Upper lobe of left lung (tissue), 6 donors: ENCODE measurements at regions not wholly inside any gene's neighbourhood (a gene's known extent, or its start where the extent isn't known, plus 50 kb on each side); places are given as distances from the start of the nearest gene placed in this dataset.

Experiments used
- ATAC-seq, 2 donors: fragments of 200-7000 bp; cut with Tn5 transposase; one replicate each; pipeline ENCODE4 v1.9.1; 2022; ENCODE audit warnings: mild to moderate bottlenecking in 2 of 2, moderate library complexity in 2 of 2; ENCODE audit not compliant: low FRiP score in 2 of 2
- DNase-seq, 2 donors: peaks; one replicate each; pipeline ENCODE4 v3.0.0-alpha.2; 2019 to 2020
- H3K27ac ChIP-seq, 4 donors: fragments of 200-600 bp; sonication (generic); one replicate each; pipeline ENCODE4 v1.5.1; 2016 to 2019
- H3K27me3 ChIP-seq, 4 donors: fragments of 200-600 bp; sonication (generic); one replicate each; pipeline ENCODE4 v1.5.1; 2017 to 2019
- H3K36me3 ChIP-seq, 4 donors: fragments of 200-600 bp; sonication (generic); one replicate each; pipeline ENCODE4 v1.5.1; 2016 to 2019
- H3K4me1 ChIP-seq, 4 donors: fragments of 200-600 bp; sonication (generic); one replicate each; pipeline ENCODE4 v1.5.1; 2018 to 2019
- H3K4me3 ChIP-seq, 4 donors: fragments of 200-600 bp; sonication (generic); one replicate each; pipeline ENCODE4 v1.5.1; 2017 to 2019; ENCODE audit warnings: mild to moderate bottlenecking in 2 of 4, moderate library complexity in 1 of 4
- H3K9me3 ChIP-seq, 4 donors: fragments of 200-600 bp; sonication (generic); one replicate each; pipeline ENCODE4 v1.5.1; 2018 to 2019
- CTCF ChIP-seq, 6 experiments: fragments of 450-650 bp in 4 of 6; fragments of 200-600 bp in 2 of 6; sonication (generic) in 2 of 6; IDR thresholded peaks; one replicate each; pipeline ENCODE4 v1.5.1; 2016 to 2019; ENCODE audit warnings: antibody characterized with exemption in 6 of 6
- EP300 ChIP-seq, 4 donors: sonication (generic); formaldehyde crosslinking; IDR thresholded peaks; one replicate each; pipeline ENCODE4 v1.5.1; 2017; ENCODE audit warnings: antibody characterized with exemption in 4 of 4, control low read depth in 2 of 4
- POLR2A ChIP-seq, 4 donors: fragments of 450-650 bp; IDR thresholded peaks; one replicate each; pipeline ENCODE4 v1.5.1; 2016 to 2017; ENCODE audit warnings: antibody characterized with exemption in 4 of 4, mild to moderate bottlenecking in 2 of 4
- POLR2AphosphoS5 ChIP-seq, 2 donors: sonication (generic); formaldehyde crosslinking; IDR thresholded peaks; one replicate each; pipeline ENCODE4 v1.5.1; 2017; ENCODE audit warnings: antibody characterized with exemption in 2 of 2
- WGBS, 2 donors: methylation state at CpG; one replicate each; pipeline ENCODE4 v1.1.5; 2017 to 2018; 5-methylcytosine and 5-hydroxymethylcytosine counted together
- donor health status: DM: no; HTN: no; CAD: no; lungs with moderate emphysema.
- donor health status: DM: no; HTN: yes; CAD: no; lungs with severe emphysema.

GRCh38 chr1:79376106-79376505 is 369.6 kb upstream of the ADGRL4 start:
- WGBS, 2 donors = 77 to 85% methylated on average over 1 of the region's 1 CpG
- ATAC-seq (no peak), DNase-seq (no peak)
- Histone ChIP-seq H3K4me3 (no peak overlapping the region), H3K27me3 (no peaks in the 10 kb centered on the region), H3K9me3 (no peaks in the 10 kb centered on the region), H3K27ac (no peak overlapping the region), H3K4me1 (no peaks in the 10 kb centered on the region), H3K36me3 (no peaks in the 10 kb centered on the region)
- TF ChIP-seq POLR2A (IDR thresholded peaks at IDR 0.05) = no peak
- TF ChIP-seq EP300 (IDR thresholded peaks at IDR 0.05) = no peak
- no peak for TF ChIP-seq POLR2AphosphoS5 (IDR thresholded peaks at IDR 0.05)
- TF ChIP-seq CTCF (IDR thresholded peaks at IDR 0.05) = no peak

- Histone ChIP-seq H3K27ac (no peak overlapping the region), H3K9me3 (no peaks in the 10 kb centered on the region), H3K4me3 (no peak overlapping the region), H3K27me3 (no peaks in the 10 kb centered on the region), H3K4me1 (no peaks in the 10 kb centered on the region), H3K36me3 (no peaks in the 10 kb centered on the region)
- 30 to 44% methylated on average over 1 of the region's 1 CpG for WGBS, 2 donors
- TF ChIP-seq POLR2AphosphoS5 (IDR thresholded peaks at IDR 0.05) = no peak
- DNase-seq (no peak), ATAC-seq (no peak)
These were observed 368.8 kb upstream of the ADGRL4 start for GRCh38 chr1:79375352-79375751.

GRCh38 chr1:79374397-79374796 is 367.9 kb upstream of the ADGRL4 start:
- Histone ChIP-seq H3K27ac (no peak overlapping the region), H3K4me1 (no peaks in the 10 kb centered on the region), H3K9me3 (no peaks in the 10 kb centered on the region), H3K27me3 (no peaks in the 10 kb centered on the region), H3K36me3 (no peaks in the 10 kb centered on the region), H3K4me3 (no peak overlapping the region)
- 65 to 72% methylated on average over 1 of the region's 1 CpG for WGBS, 2 donors
- ATAC-seq = no peak
- no peak for DNase-seq
- TF ChIP-seq POLR2A (IDR thresholded peaks at IDR 0.05) = no peak
- no peak for TF ChIP-seq POLR2AphosphoS5 (IDR thresholded peaks at IDR 0.05)
- TF ChIP-seq EP300 (IDR thresholded peaks at IDR 0.05) = no peak
- TF ChIP-seq CTCF (IDR thresholded peaks at IDR 0.05) = no peak

DNA sequence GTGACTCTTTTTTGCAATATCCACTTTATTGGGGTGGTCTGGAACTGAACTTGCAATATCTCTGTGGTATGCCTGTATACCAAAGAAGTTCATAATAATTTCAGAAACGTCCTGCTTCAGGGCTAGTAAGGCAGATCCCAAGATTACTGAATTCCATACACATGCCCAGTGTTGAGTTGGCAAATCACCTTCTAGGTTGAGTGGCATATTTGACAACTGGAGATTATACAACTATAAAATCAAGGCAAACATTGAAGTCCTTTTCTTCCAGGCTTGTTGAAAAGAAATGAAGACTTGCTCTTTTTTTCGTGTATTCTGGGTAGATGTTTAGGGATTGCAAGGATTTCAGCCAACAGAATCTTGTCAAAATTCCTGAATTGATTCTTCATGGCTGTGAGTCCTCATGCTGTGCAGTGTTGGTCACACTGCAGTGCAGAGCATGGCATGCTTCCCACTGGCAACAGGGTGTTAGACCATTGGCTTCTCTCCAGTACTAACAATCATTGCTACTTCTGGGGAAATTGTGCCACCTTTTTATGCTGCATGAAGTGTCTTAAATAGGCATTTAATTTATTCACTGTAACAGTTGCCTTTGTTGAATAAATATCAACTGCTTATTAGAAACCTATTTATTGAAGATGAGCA is 367.1 kb upstream of the ADGRL4 start:
- Histone ChIP-seq H3K4me3 (no peak overlapping the region), H3K4me1 (no peaks in the 10 kb centered on the region), H3K27me3 (no peaks in the 10 kb centered on the region), H3K27ac (no peak overlapping the region), H3K9me3 (no peaks in the 10 kb centered on the region), H3K36me3 (no peaks in the 10 kb centered on the region)
- peak in 1 of 2 donors; percentile 21 for DNase-seq
- WGBS, 2 donors = 29 to 33% methylated on average over 2 of the region's 2 CpGs
- no peak for ATAC-seq
- no peak for TF ChIP-seq POLR2A (IDR thresholded peaks at IDR 0.05)
- TF ChIP-seq EP300 (IDR thresholded peaks at IDR 0.05) = no peak
- TF ChIP-seq POLR2AphosphoS5 (IDR thresholded peaks at IDR 0.05) = no peak
- no peak for TF ChIP-seq CTCF (IDR thresholded peaks at IDR 0.05)

GRCh38 chr1:79371802-79372201 is 365.3 kb upstream of the ADGRL4 start:
- no peak overlapping the region for H3K4me3 ChIP-seq
- 81 to 86% methylated on average over 1 of the region's 1 CpG for WGBS, 2 donors
- H3K4me1 ChIP-seq = no peaks in the 10 kb centered on the region
- no peaks in the 10 kb centered on the region for H3K9me3 ChIP-seq
- no peaks in the 10 kb centered on the region for H3K36me3 ChIP-seq
- DNase-seq (no peak), ATAC-seq (no peak)
- no peaks in the 10 kb centered on the region for H3K27me3 ChIP-seq
- TF ChIP-seq EP300 (IDR thresholded peaks at IDR 0.05) = no peak
- TF ChIP-seq CTCF (IDR thresholded peaks at IDR 0.05) = no peak
- no peak for TF ChIP-seq POLR2AphosphoS5 (IDR thresholded peaks at IDR 0.05)
- no peak for TF ChIP-seq POLR2A (IDR thresholded peaks at IDR 0.05)
- H3K27ac ChIP-seq = no peak overlapping the region
